K562 (cell line): ENCODE measurements at regions not wholly inside any gene's neighbourhood (a gene's known extent, or its start where the extent isn't known, plus 50 kb on each side); places are given as distances from the start of the nearest gene placed in this dataset.

ENCODE experiments used
- ATAC-seq: fragments of 200-7000 bp; cut with Tn5 transposase; 3 replicates; pipeline ENCODE4 v1.9.1; 2020; ENCODE audit warnings: moderate library complexity
- BruUV-seq: library from RNA; stranded (reverse); fragments of 400-500 nt; replicated peaks from 2 replicates; lab custom pipeline; 2021; lab: Mats Ljungman, UMichigan
- CTCF ChIA-PET: fragments of 300-600 bp; formaldehyde crosslinking; extraction: SDS; loops from one replicate; lab custom pipeline; 2021; ENCODE audit warnings: low intra/inter-chr PET ratio; lab: Yijun Ruan, JAX
- POLR2A ChIA-PET: fragments of 300-600, 350-650 bp; sonication (Branson Sonifier 250); formaldehyde crosslinking; extraction: SDS; loops from one replicate; lab custom pipeline; 2021; ENCODE audit warnings: antibody characterized with exemption, inconsistent platforms; lab: Yijun Ruan, JAX
- DNase-seq, 4 experiments: peaks; one replicate each; pipeline versions ENCODE4 v3.0.0 to v3.0.0-alpha.2; 2011 to 2018; ENCODE audit warnings: low spot score in 3 of 4, mixed read lengths in 3 of 4; ENCODE audit errors: extremely low read depth in 1 of 4
- FAIRE-seq: peaks from 2 replicates; lab custom pipeline; 2011; peaks lifted over from hg19 to GRCh38; lab: Jason Lieb, UNC
- H2AFZ ChIP-seq: 2 replicates; pipeline ENCODE4 v1.6.0; 2011; ENCODE audit warnings: low read depth, low read length, control low read depth, inconsistent platforms
- H3K27ac ChIP-seq: fragments of 200-600 bp; 3 replicates; pipeline ENCODE4 v1.8.0; 2011; ENCODE audit warnings: low read depth, mild to moderate bottlenecking, control low read depth, inconsistent platforms, low read length, moderate library complexity, mixed read lengths; ENCODE audit errors: extremely low read depth
- H3K27me3 ChIP-seq, 2 experiments: fragments of 300-600 bp in 1 of 2; 2 replicates in 1 of 2; 3 replicates in 1 of 2; pipeline versions ENCODE4 v1.6.0 to v1.8.0; 2011; ENCODE audit warnings: inconsistent platforms in 2 of 2, low read length in 2 of 2, mild to moderate bottlenecking in 1 of 2, mixed read lengths in 1 of 2, moderate library complexity in 1 of 2; ENCODE audit not compliant: control insufficient read depth in 2 of 2, insufficient read depth in 2 of 2
- H3K36me3 ChIP-seq: fragments of 300-600 bp; 3 replicates; pipeline ENCODE4 v1.8.0; 2011; ENCODE audit warnings: mild to moderate bottlenecking, low read length, inconsistent platforms; ENCODE audit not compliant: control insufficient read depth, insufficient read depth
- H3K4me1 ChIP-seq, 2 experiments: fragments of 200-600 bp in 1 of 2; replicated peaks in 1 of 2; 2 replicates in 1 of 2; 3 replicates in 1 of 2; pipeline versions ENCODE4 v1.5.1 to v1.8.0; 2011; ENCODE audit warnings: inconsistent platforms in 2 of 2, low read length in 2 of 2, mild to moderate bottlenecking in 1 of 2, mixed read lengths in 1 of 2, moderate library complexity in 1 of 2; ENCODE audit not compliant: control insufficient read depth in 2 of 2, insufficient read depth in 2 of 2
- H3K4me2 ChIP-seq: 2 replicates; pipeline ENCODE4 v1.6.1; 2011; ENCODE audit warnings: low read length, control low read depth, inconsistent platforms, mixed read lengths; ENCODE audit not compliant: insufficient read depth
- H3K4me3 ChIP-seq: fragments of 200-600 bp; sonication (generic), shearing (Covaris generic); 2 replicates; pipeline ENCODE4 v1.5.1; 2016; ENCODE audit warnings: control low read depth, inconsistent platforms
- H3K79me2 ChIP-seq: fragments of 200-600 bp; 3 replicates; pipeline ENCODE4 v1.8.0; 2011; ENCODE audit warnings: low read length, inconsistent platforms; ENCODE audit not compliant: control insufficient read depth, insufficient read depth
- H3K9ac ChIP-seq, 2 experiments: 2 replicates each; pipeline versions ENCODE4 v1.6.0 to v1.6.1; 2011; ENCODE audit warnings: low read depth in 2 of 2, low read length in 2 of 2, control low read depth in 1 of 2, inconsistent platforms in 1 of 2, mild to moderate bottlenecking in 1 of 2, mixed read lengths in 1 of 2; ENCODE audit not compliant: insufficient read depth in 1 of 2
- H3K9me1 ChIP-seq: one replicate; pipeline ENCODE4 v1.6.0; 2011; ENCODE audit warnings: inconsistent platforms, mild to moderate bottlenecking, low read length, moderate library complexity; ENCODE audit not compliant: control insufficient read depth, insufficient read depth
- H3K9me3 ChIP-seq: replicated peaks from 2 replicates; pipeline ENCODE4 v1.5.1; 2011; ENCODE audit warnings: low read depth, low read length, inconsistent platforms; ENCODE audit not compliant: control insufficient read depth, insufficient read depth
- H4K20me1 ChIP-seq: replicated peaks from 2 replicates; pipeline ENCODE4 v1.6.1; 2011; ENCODE audit warnings: low read length, inconsistent platforms, mixed read lengths; ENCODE audit not compliant: control insufficient read depth, insufficient read depth
- FOSL1 ChIP-seq: fragments of 200-800 bp; sonication (Bioruptor generic); conservative IDR thresholded peaks from 2 replicates; pipeline ENCODE4 v1.6.1; 2016; ENCODE audit warnings: missing genetic modification characterization, missing compliant biosample characterization
- HMBOX1 ChIP-seq: sonication (generic); IDR thresholded peaks from 2 replicates; pipeline ENCODE4 v1.6.1; 2016
- HMGN3 ChIP-seq: IDR thresholded peaks from 2 replicates; pipeline ENCODE4 v1.6.1; 2011; ENCODE audit warnings: borderline replicate concordance, low read depth, mild to moderate bottlenecking, mixed read lengths, low read length; ENCODE audit not compliant: insufficient read length; ENCODE audit errors: extremely low read depth
- JUNB ChIP-seq: fragments of 450-650 bp; formaldehyde crosslinking; conservative IDR thresholded peaks from 2 replicates; pipeline ENCODE4 v1.4.0; 2020; ENCODE audit warnings: mild to moderate bottlenecking
- PTRF ChIP-seq: fragments of 450-650 bp; IDR thresholded peaks from 2 replicates; pipeline ENCODE4 v1.6.1; 2016; ENCODE audit warnings: mild to moderate bottlenecking, missing genetic modification characterization, missing compliant biosample characterization
- RBBP5 ChIP-seq: fragments of 200-600 bp; sonication (generic); IDR thresholded peaks from 2 replicates; pipeline ENCODE4 v1.6.1; 2012; ENCODE audit warnings: borderline replicate concordance, mild to moderate bottlenecking, low read length, control low read depth, inconsistent platforms; ENCODE audit not compliant: insufficient read depth, poor library complexity, severe bottlenecking
- SRSF3 ChIP-seq: fragments of 200-400 bp; formaldehyde crosslinking; IDR thresholded peaks from 2 replicates; pipeline ENCODE4 v1.6.1; 2016; ENCODE audit warnings: mild to moderate bottlenecking, low read length, moderate library complexity; ENCODE audit not compliant: insufficient read depth
- SUPT5H ChIP-seq: fragments of 450-650 bp; IDR thresholded peaks from 2 replicates; pipeline ENCODE4 v1.6.1; 2016
- ZNF140 ChIP-seq: fragments of 250-450 bp; sonication (Bioruptor Pico); IDR thresholded peaks from 2 replicates; pipeline ENCODE4 v1.8.0; 2021; ENCODE audit warnings: moderate library complexity, mild to moderate bottlenecking, inconsistent platforms
- in situ Hi-C: fragments of 300-500 bp; cut with MboI; formaldehyde crosslinking; loops from 4 replicates; pipeline ENCODE4 v1.15.0; 2018; ENCODE audit warnings: inconsistent platforms, mixed read lengths
- intact Hi-C: fragments of 100-400 bp; cut with micrococcal nuclease; formaldehyde crosslinking; loops from 2 replicates; pipeline ENCODE4 v1.14.2; 2022
- TF ChIP-seq, protein P1 (sequence below): fragments of 250-450 bp; sonication (Bioruptor Pico); IDR thresholded peaks from 2 replicates; pipeline ENCODE4 v1.4.0; 2020
- TF ChIP-seq, protein P2 (sequence below), 2 experiments: fragments of 450-650 bp; IDR thresholded peaks; 2 replicates each; pipeline ENCODE4 v1.6.1; 2016
- TF ChIP-seq, protein P3 (sequence below): fragments of 450-650 bp; formaldehyde crosslinking; IDR thresholded peaks from 2 replicates; pipeline ENCODE4 v1.4.0; 2020; ENCODE audit warnings: mild to moderate bottlenecking, moderate library complexity
- TF ChIP-seq, protein P4 (sequence below): fragments of 250-450 bp; sonication (Bioruptor Pico); IDR thresholded peaks from 2 replicates; pipeline ENCODE4 v1.8.0; 2021; ENCODE audit warnings: borderline replicate concordance, mild to moderate bottlenecking, moderate library complexity; ENCODE audit not compliant: poor library complexity, severe bottlenecking

DNA sequence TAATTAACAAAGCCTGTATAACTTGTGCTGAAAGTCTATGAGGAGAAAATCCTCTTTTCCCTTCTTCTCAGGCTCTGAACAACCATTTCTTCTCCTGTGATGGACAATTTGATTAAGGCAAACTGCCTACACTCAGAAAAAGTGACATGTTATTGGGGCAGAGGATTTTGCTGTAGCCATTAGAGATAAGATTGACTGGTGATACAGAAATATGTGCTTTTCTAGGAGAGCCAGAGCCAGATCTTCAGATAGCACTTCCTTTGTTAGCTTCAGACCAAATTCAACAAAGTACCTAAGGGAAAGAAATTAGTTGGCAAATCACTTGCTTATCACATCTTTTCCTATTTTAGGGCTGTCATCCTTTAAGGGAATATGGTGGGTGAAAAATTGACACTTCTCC, 259.9 kb downstream of the ARPP21 start:
- Histone ChIP-seq H3K4me2 (no peak overlapping the region), H3K79me2 (no peaks in the 10 kb centered on the region), H4K20me1 (no peaks in the 10 kb centered on the region), H3K4me1 (no peaks in the 10 kb centered on the region), H2AFZ (no peak overlapping the region), H3K4me3 (no peak overlapping the region), H3K27ac (no peak overlapping the region), H3K27me3 (no peaks in the 10 kb centered on the region), H3K36me3 (no peaks in the 10 kb centered on the region)
- in situ Hi-C loops: no loop called here
- POLR2A ChIA-PET: no interaction called here
- FAIRE-seq: no peak
- intact Hi-C loops: no loop called here
- CTCF ChIA-PET: interaction anchor here (0.6 kb wide), 1 partner anchor 1570 kb away, joined by 3 read pairs; no protein-coding TSS in a partner anchor
- TF ChIP-seq HMGN3 (no peak), RBBP5 (no peak), JUNB (CRISPR knock-in tag) (no peak), SRSF3 (no peak), ZNF140 (no peak), HMBOX1 (no peak), FOSL1 (tag) (no peak), SUPT5H (no peak), PTRF (tag) (no peak)
- TF ChIP-seq, protein P1, sequence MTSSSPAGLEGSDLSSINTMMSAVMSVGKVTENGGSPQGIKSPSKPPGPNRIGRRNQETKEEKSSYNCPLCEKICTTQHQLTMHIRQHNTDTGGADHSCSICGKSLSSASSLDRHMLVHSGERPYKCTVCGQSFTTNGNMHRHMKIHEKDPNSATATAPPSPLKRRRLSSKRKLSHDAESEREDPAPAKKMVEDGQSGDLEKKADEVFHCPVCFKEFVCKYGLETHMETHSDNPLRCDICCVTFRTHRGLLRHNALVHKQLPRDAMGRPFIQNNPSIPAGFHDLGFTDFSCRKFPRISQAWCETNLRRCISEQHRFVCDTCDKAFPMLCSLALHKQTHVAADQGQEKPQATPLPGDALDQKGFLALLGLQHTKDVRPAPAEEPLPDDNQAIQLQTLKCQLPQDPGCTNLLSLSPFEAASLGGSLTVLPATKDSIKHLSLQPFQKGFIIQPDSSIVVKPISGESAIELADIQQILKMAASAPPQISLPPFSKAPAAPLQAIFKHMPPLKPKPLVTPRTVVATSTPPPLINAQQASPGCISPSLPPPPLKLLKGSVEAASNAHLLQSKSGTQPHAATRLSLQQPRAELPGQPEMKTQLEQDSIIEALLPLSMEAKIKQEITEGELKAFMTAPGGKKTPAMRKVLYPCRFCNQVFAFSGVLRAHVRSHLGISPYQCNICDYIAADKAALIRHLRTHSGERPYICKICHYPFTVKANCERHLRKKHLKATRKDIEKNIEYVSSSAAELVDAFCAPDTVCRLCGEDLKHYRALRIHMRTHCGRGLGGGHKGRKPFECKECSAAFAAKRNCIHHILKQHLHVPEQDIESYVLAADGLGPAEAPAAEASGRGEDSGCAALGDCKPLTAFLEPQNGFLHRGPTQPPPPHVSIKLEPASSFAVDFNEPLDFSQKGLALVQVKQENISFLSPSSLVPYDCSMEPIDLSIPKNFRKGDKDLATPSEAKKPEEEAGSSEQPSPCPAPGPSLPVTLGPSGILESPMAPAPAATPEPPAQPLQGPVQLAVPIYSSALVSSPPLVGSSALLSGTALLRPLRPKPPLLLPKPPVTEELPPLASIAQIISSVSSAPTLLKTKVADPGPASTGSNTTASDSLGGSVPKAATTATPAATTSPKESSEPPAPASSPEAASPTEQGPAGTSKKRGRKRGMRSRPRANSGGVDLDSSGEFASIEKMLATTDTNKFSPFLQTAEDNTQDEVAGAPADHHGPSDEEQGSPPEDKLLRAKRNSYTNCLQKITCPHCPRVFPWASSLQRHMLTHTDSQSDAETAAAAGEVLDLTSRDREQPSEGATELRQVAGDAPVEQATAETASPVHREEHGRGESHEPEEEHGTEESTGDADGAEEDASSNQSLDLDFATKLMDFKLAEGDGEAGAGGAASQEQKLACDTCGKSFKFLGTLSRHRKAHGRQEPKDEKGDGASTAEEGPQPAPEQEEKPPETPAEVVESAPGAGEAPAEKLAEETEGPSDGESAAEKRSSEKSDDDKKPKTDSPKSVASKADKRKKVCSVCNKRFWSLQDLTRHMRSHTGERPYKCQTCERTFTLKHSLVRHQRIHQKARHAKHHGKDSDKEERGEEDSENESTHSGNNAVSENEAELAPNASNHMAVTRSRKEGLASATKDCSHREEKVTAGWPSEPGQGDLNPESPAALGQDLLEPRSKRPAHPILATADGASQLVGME: no peak
- TF ChIP-seq, protein P2, sequence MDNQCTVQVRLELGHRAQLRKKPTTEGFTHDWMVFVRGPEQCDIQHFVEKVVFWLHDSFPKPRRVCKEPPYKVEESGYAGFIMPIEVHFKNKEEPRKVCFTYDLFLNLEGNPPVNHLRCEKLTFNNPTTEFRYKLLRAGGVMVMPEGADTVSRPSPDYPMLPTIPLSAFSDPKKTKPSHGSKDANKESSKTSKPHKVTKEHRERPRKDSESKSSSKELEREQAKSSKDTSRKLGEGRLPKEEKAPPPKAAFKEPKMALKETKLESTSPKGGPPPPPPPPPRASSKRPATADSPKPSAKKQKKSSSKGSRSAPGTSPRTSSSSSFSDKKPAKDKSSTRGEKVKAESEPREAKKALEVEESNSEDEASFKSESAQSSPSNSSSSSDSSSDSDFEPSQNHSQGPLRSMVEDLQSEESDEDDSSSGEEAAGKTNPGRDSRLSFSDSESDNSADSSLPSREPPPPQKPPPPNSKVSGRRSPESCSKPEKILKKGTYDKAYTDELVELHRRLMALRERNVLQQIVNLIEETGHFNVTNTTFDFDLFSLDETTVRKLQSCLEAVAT (IDR thresholded peaks at IDR 0.05): no peak
- TF ChIP-seq, protein P3, sequence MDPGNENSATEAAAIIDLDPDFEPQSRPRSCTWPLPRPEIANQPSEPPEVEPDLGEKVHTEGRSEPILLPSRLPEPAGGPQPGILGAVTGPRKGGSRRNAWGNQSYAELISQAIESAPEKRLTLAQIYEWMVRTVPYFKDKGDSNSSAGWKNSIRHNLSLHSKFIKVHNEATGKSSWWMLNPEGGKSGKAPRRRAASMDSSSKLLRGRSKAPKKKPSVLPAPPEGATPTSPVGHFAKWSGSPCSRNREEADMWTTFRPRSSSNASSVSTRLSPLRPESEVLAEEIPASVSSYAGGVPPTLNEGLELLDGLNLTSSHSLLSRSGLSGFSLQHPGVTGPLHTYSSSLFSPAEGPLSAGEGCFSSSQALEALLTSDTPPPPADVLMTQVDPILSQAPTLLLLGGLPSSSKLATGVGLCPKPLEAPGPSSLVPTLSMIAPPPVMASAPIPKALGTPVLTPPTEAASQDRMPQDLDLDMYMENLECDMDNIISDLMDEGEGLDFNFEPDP: no peak
- TF ChIP-seq, protein P4, sequence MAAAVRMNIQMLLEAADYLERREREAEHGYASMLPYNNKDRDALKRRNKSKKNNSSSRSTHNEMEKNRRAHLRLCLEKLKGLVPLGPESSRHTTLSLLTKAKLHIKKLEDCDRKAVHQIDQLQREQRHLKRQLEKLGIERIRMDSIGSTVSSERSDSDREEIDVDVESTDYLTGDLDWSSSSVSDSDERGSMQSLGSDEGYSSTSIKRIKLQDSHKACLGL (CRISPR knock-in tag): no peak
- TF ChIP-seq, all 486 proteins: peak for 0
- no peak overlapping the region for H3K9ac ChIP-seq
- no TSS peak for BruUV-seq
- H3K9me1 ChIP-seq: no peaks in the 10 kb centered on the region
- DNase-seq: no peak
- ATAC-seq: no peak
- no peaks in the 10 kb centered on the region for H3K9me3 ChIP-seq
